H1 (cell line): ENCODE measurements at regions not wholly inside any gene's neighbourhood (a gene's known extent, or its start where the extent isn't known, plus 50 kb on each side); places are given as distances from the start of the nearest gene placed in this dataset.
A peak's percentile ranks its signal among the peaks of the same experiment; 100 is the strongest.

ENCODE experiments used
- CTCF ChIA-PET: fragments of 300-600 bp; sonication (Branson Sonifier 250); formaldehyde crosslinking; loops from one replicate; lab custom pipeline; 2021; ENCODE audit not compliant: partially characterized antibody; lab: Charles Lee
- POLR2A ChIA-PET: fragments of 300-600 bp; sonication (Branson Sonifier 250); formaldehyde crosslinking; loops from one replicate; lab custom pipeline; 2021; ENCODE audit warnings: inconsistent platforms; ENCODE audit not compliant: partially characterized antibody; lab: Charles Lee
- DNase-seq, 2 experiments: peaks; one replicate each; pipeline versions ENCODE4 v3.0.0 to v3.0.0-alpha.2; 2010 to 2022; ENCODE audit warnings: low spot score in 2 of 2, low read depth in 1 of 2, mixed read lengths in 1 of 2
- FAIRE-seq: peaks from 2 replicates; lab custom pipeline; 2011; peaks lifted over from hg19 to GRCh38; lab: Jason Lieb, UNC
- H2AFZ ChIP-seq: 2 replicates; pipeline ENCODE4 v1.8.1; 2012; ENCODE audit warnings: low read length, inconsistent platforms
- H2AK5ac ChIP-seq: 2 replicates; pipeline ENCODE4 v1.6.1; 2013; ENCODE audit warnings: low read depth, low read length
- H2BK120ac ChIP-seq: replicated peaks from 2 replicates; pipeline ENCODE3; 2013; ENCODE audit warnings: low read depth, low read length, inconsistent platforms
- H2BK12ac ChIP-seq: 2 replicates; pipeline ENCODE4 v1.6.1; 2013; ENCODE audit warnings: low read depth, low read length
- H2BK15ac ChIP-seq: 2 replicates; pipeline ENCODE4 v1.6.1; 2013; ENCODE audit warnings: low read length
- H2BK20ac ChIP-seq: 2 replicates; pipeline ENCODE4 v1.6.1; 2013; ENCODE audit warnings: low read length
- H2BK5ac ChIP-seq: 2 replicates; pipeline ENCODE4 v1.6.1; 2013; ENCODE audit warnings: low read depth, low read length
- H3K14ac ChIP-seq: 2 replicates; pipeline ENCODE4 v1.6.1; 2013; ENCODE audit warnings: inconsistent platforms; ENCODE audit not compliant: insufficient read length
- H3K18ac ChIP-seq: 2 replicates; pipeline ENCODE4 v1.6.1; 2013; ENCODE audit warnings: low read length; ENCODE audit errors: extremely low read depth
- H3K23ac ChIP-seq: 2 replicates; pipeline ENCODE4 v1.6.1; 2013; ENCODE audit warnings: inconsistent platforms; ENCODE audit not compliant: insufficient read length
- H3K23me2 ChIP-seq: 2 replicates; pipeline ENCODE4 v1.6.1; 2013; ENCODE audit warnings: low read depth, low read length
- H3K27ac ChIP-seq: 2 replicates; pipeline ENCODE4 v1.6.1; 2011; ENCODE audit warnings: low read depth, low read length, inconsistent platforms
- H3K27me3 ChIP-seq, 4 experiments: replicated peaks in 1 of 4; 1 replicate in 1 of 4; 2 replicates in 3 of 4; pipeline versions ENCODE4 v1.6.1 to v1.8.1; 2011 to 2013; ENCODE audit warnings: low read length in 3 of 4, mild to moderate bottlenecking in 3 of 4, inconsistent platforms in 2 of 4, mixed read lengths in 2 of 4, moderate library complexity in 1 of 4; ENCODE audit not compliant: control insufficient read depth in 3 of 4, insufficient read depth in 3 of 4; ENCODE audit errors: extremely low read depth in 1 of 4
- H3K36me3 ChIP-seq, 4 experiments: 2 replicates each; pipeline versions ENCODE4 v1.6.1 to v1.8.1; 2011 to 2013; ENCODE audit warnings: mild to moderate bottlenecking in 4 of 4, low read length in 3 of 4, moderate library complexity in 2 of 4, control low read depth in 1 of 4, inconsistent platforms in 1 of 4; ENCODE audit not compliant: insufficient read depth in 4 of 4, control insufficient read depth in 2 of 4
- H3K4ac ChIP-seq: replicated peaks from 2 replicates; pipeline ENCODE3; 2013; ENCODE audit warnings: low read length, low read depth, mixed read lengths, inconsistent platforms; ENCODE audit not compliant: insufficient read length
- H3K4me1 ChIP-seq, 4 experiments: replicated peaks in 1 of 4; 1 replicate in 1 of 4; 2 replicates in 3 of 4; pipeline versions ENCODE4 v1.6.1 to v1.8.1; 2011 to 2013; ENCODE audit warnings: low read length in 3 of 4, inconsistent platforms in 2 of 4, mixed read lengths in 1 of 4; ENCODE audit not compliant: insufficient read depth in 4 of 4, control insufficient read depth in 3 of 4
- H3K4me2 ChIP-seq, 2 experiments: 2 replicates each; pipeline versions ENCODE4 v1.6.1 to v1.8.1; 2011 to 2013; ENCODE audit warnings: low read depth in 2 of 2, low read length in 2 of 2, control low read depth in 1 of 2, inconsistent platforms in 1 of 2, mild to moderate bottlenecking in 1 of 2; ENCODE audit not compliant: insufficient read depth in 1 of 2
- H3K4me3 ChIP-seq, 4 experiments: fragments of 200-600, 300-600 bp in 1 of 4; sonication (generic), shearing (Covaris generic), sonication (Bioruptor Twin) in 1 of 4; 2 replicates each; pipeline versions ENCODE4 v1.5.1 to v1.8.1; 2011 to 2016; ENCODE audit warnings: low read length in 4 of 4, low read depth in 3 of 4, control low read depth in 2 of 4, inconsistent platforms in 2 of 4, mild to moderate bottlenecking in 2 of 4, mixed read lengths in 1 of 4, moderate library complexity in 1 of 4; ENCODE audit not compliant: insufficient read depth in 2 of 4; ENCODE audit errors: extremely low read depth in 1 of 4
- H3K56ac ChIP-seq: replicated peaks from 2 replicates; pipeline ENCODE3; 2013; ENCODE audit warnings: low read depth, mild to moderate bottlenecking, mixed read lengths, low read length, inconsistent platforms; ENCODE audit not compliant: insufficient read length
- H3K79me1 ChIP-seq: 2 replicates; pipeline ENCODE4 v1.6.1; 2013; ENCODE audit warnings: low read depth, low read length, control low read depth
- H3K79me2 ChIP-seq, 2 experiments: 2 replicates each; pipeline versions ENCODE4 v1.6.1 to v1.8.1; 2012 to 2013; ENCODE audit warnings: low read length in 2 of 2, mild to moderate bottlenecking in 2 of 2, inconsistent platforms in 1 of 2; ENCODE audit not compliant: insufficient read depth in 2 of 2, control insufficient read depth in 1 of 2
- H3K9ac ChIP-seq, 4 experiments: replicated peaks in 1 of 4; 1 replicate in 1 of 4; 2 replicates in 3 of 4; pipeline versions ENCODE4 v1.6.1 to v1.8.1; 2011 to 2013; ENCODE audit warnings: low read depth in 3 of 4, low read length in 3 of 4, control low read depth in 2 of 4, mild to moderate bottlenecking in 2 of 4, moderate library complexity in 2 of 4, inconsistent platforms in 1 of 4; ENCODE audit errors: extremely low read depth in 1 of 4
- H3K9me3 ChIP-seq, 2 experiments: 2 replicates each; pipeline versions ENCODE4 v1.6.1 to v1.8.1; 2012 to 2013; ENCODE audit warnings: mild to moderate bottlenecking in 2 of 2, moderate library complexity in 2 of 2, control low read depth in 1 of 2, inconsistent platforms in 1 of 2, low read depth in 1 of 2, low read length in 1 of 2, mixed read lengths in 1 of 2; ENCODE audit not compliant: insufficient read depth in 2 of 2
- H4K20me1 ChIP-seq, 2 experiments: replicated peaks in 1 of 2; 2 replicates each; pipeline versions ENCODE3 to v1.8.1; 2011 to 2013; ENCODE audit warnings: inconsistent platforms in 2 of 2, low read length in 2 of 2, mild to moderate bottlenecking in 1 of 2; ENCODE audit not compliant: insufficient read depth in 2 of 2, control insufficient read depth in 1 of 2
- H4K5ac ChIP-seq: 2 replicates; pipeline ENCODE4 v1.6.1; 2013; ENCODE audit warnings: low read length, low read depth, mixed read lengths, inconsistent platforms; ENCODE audit not compliant: insufficient read length
- H4K8ac ChIP-seq: 2 replicates; pipeline ENCODE4 v1.8.0; 2013; ENCODE audit warnings: mild to moderate bottlenecking, moderate library complexity, low read length, inconsistent platforms; ENCODE audit not compliant: insufficient read depth; ENCODE audit errors: extremely low read depth
- H4K91ac ChIP-seq: replicated peaks from 2 replicates; pipeline ENCODE3; 2013; ENCODE audit warnings: low read length, mixed read lengths, inconsistent platforms; ENCODE audit not compliant: insufficient read length
- PHF8 ChIP-seq: fragments of 200-600 bp; sonication (generic); conservative IDR thresholded peaks from 2 replicates; pipeline ENCODE4 v1.7.1; 2012; ENCODE audit warnings: low read depth, mild to moderate bottlenecking, inconsistent platforms, low read length, moderate library complexity
- SAP30 ChIP-seq: fragments of 300-600 bp; sonication (generic); IDR thresholded peaks from 2 replicates; pipeline ENCODE4 v1.7.1; 2012; ENCODE audit warnings: low read length, moderate library complexity, mild to moderate bottlenecking, inconsistent platforms; ENCODE audit not compliant: insufficient read depth, insufficient replicate concordance
- SP1 ChIP-seq: IDR thresholded peaks from 2 replicates; pipeline ENCODE4 v1.6.1; 2011; ENCODE audit warnings: low read depth, low read length
- SP2 ChIP-seq: IDR thresholded peaks from 2 replicates; pipeline ENCODE4 v1.6.1; 2012; ENCODE audit warnings: mild to moderate bottlenecking, low read length, inconsistent platforms
- TCF12 ChIP-seq: IDR thresholded peaks from 2 replicates; pipeline ENCODE4 v1.6.1; 2011; ENCODE audit warnings: low read depth, mild to moderate bottlenecking, low read length
- TEAD4 ChIP-seq: IDR thresholded peaks from 2 replicates; pipeline ENCODE4 v1.6.1; 2012; ENCODE audit warnings: low read depth, low read length, inconsistent platforms, mixed read lengths
- WGBS, 2 experiments: shearing (Covaris generic) in 1 of 2; methylation state at CpG; one replicate each; pipeline versions ENCODE4 v1.1.6 to v1.1.7; 2013 to 2015; ENCODE audit warnings: low lambda C conversion rate in 2 of 2, mixed read lengths in 2 of 2, inconsistent platforms in 1 of 2, low coverage in 1 of 2, missing lambda C conversion rate in 1 of 2; ENCODE audit not compliant: insufficient replicate concordance in 2 of 2, insufficient coverage in 1 of 2, insufficient read length in 1 of 2; ENCODE audit errors: extremely low coverage in 1 of 2, missing lambda C conversion rate in 1 of 2; 5-methylcytosine and 5-hydroxymethylcytosine counted together
- TF ChIP-seq, protein P1 (sequence below): IDR thresholded peaks from 2 replicates; pipeline ENCODE4 v1.6.1; 2012; ENCODE audit warnings: low read length, inconsistent platforms
- TF ChIP-seq, protein P2 (sequence below): IDR thresholded peaks from 2 replicates; pipeline ENCODE4 v1.6.1; 2011; ENCODE audit warnings: low read length, improper control_type of control experiment

DNA sequence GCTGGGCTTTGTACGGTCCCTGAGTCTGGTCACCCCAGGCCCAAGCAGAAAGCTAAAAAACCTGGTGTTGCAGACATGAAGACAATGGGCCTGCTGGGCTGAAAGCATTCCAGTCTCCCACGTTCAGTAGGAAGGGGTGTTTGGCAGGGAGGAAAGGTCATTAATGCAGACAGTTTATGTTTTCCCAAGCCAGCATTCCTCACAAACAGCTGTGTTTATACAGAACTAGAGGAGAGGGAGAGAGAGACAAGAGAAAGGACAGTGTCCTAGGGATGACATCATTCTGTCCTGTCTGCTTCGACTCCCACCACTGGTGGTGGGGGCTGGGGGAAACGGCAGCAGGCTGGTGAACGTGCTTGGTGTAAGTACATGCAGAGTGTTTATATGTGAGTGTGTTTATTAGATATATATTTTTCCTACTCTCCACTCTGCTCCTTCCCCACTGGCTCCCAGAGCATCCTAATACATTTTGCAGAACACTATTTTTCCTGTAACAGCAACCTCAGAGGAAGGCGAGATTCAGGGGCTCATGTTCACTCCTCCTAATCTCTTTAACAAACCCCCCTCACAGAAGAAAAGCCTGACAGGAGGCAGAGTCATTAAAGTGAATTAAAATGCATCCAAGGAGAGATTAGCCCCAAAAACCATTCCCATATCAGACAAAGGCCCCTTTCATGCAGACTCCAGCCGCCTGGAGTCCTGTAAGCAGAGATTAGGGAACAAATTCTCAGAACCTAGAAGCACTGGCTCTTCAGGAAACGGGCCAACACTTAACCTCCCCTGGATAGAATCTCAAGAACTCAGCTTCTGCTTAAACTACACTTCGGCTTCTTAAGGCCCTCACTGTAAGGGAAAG, 380.4 kb downstream of the TNS1 start:
- Histone ChIP-seq H3K23me2 (no peaks in the 10 kb centered on the region), H2BK120ac (no peak overlapping the region), H3K4me3 (no peak overlapping the region; a peak in 1 of 8 replicates), H3K56ac (no peak overlapping the region), H3K18ac (no peak overlapping the region), H3K9ac (no peak overlapping the region), H3K36me3 (no peaks in the 10 kb centered on the region), H2BK5ac (no peak overlapping the region; the same call in 1 of the 2 replicates), H2BK15ac (no peak overlapping the region), H3K9me3 (no peaks in the 10 kb centered on the region), H3K4me1 (peaks cover 3 to 14% (median 11%) of the 10 kb centered on the region in 4 experiments; a peak in 5 of 7 replicates), H4K8ac (no peak overlapping the region), H2BK20ac (peak overlapping the region; percentile 36; the same call in 1 of the 2 replicates), H2BK12ac (no peak overlapping the region), H3K4ac (peak overlapping the region; percentile 29), H3K27me3 (no peaks in the 10 kb centered on the region), H4K91ac (no peak overlapping the region), H3K23ac (no peak overlapping the region), H3K79me2 (no peaks in the 10 kb centered on the region), H3K14ac (no peak overlapping the region), H4K20me1 (no peaks in the 10 kb centered on the region), H4K5ac (no peak overlapping the region), H2AFZ (no peak overlapping the region), H3K27ac (no peak overlapping the region), H2AK5ac (no peak overlapping the region), H3K79me1 (no peaks in the 10 kb centered on the region), H3K4me2 (peak overlapping the region; percentile 16 to 26; a peak in 3 of 4 replicates)
- ChIA-PET POLR2A (no interaction called here), CTCF (interaction anchor here (0.9 to 2.9 kb wide), 4 partner anchors 12 to 28 kb away, joined by 3 to 16 read pairs (median 3); no protein-coding TSS in a partner anchor)
- DNase-seq (peak in 1 of 2 experiments; percentile 15), FAIRE-seq (no peak)
- WGBS, 2 experiments: 65% methylated on average over 9 of the region's 9 CpGs; no CpG with 5 or more reads in 1 of the 2 experiments
- TF ChIP-seq TEAD4: 0 out of 2 replicates have a peak, but pooled peaks have one; percentile 17
- 0 out of 2 replicates have a peak, but pooled peaks have one; percentile 49 for TF ChIP-seq SP1
- TF ChIP-seq, protein P1, sequence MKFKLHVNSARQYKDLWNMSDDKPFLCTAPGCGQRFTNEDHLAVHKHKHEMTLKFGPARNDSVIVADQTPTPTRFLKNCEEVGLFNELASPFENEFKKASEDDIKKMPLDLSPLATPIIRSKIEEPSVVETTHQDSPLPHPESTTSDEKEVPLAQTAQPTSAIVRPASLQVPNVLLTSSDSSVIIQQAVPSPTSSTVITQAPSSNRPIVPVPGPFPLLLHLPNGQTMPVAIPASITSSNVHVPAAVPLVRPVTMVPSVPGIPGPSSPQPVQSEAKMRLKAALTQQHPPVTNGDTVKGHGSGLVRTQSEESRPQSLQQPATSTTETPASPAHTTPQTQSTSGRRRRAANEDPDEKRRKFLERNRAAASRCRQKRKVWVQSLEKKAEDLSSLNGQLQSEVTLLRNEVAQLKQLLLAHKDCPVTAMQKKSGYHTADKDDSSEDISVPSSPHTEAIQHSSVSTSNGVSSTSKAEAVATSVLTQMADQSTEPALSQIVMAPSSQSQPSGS: peak; percentile 83; the same call in 1 of the 2 replicates
- TF ChIP-seq, protein P2, sequence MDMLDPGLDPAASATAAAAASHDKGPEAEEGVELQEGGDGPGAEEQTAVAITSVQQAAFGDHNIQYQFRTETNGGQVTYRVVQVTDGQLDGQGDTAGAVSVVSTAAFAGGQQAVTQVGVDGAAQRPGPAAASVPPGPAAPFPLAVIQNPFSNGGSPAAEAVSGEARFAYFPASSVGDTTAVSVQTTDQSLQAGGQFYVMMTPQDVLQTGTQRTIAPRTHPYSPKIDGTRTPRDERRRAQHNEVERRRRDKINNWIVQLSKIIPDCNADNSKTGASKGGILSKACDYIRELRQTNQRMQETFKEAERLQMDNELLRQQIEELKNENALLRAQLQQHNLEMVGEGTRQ: no peak
- TF ChIP-seq TCF12: 0 out of 2 replicates have a peak, but pooled peaks have one; percentile 35
- TF ChIP-seq PHF8: no peak
- TF ChIP-seq SAP30: no peak
- no peak for TF ChIP-seq SP2
